Stomach (tissue), 4 donors: ENCODE measurements at regions not wholly inside any gene's neighbourhood (a gene's known extent, or its start where the extent isn't known, plus 50 kb on each side); places are given as distances from the start of the nearest gene placed in this dataset.

Experiments
- CTCF ChIP-seq, 7 experiments: fragments of 450-650 bp in 4 of 7; fragments of 200-600 bp in 3 of 7; sonication (generic) in 3 of 7; IDR thresholded peaks; one replicate each; pipeline ENCODE4 v1.5.1; 2016 to 2019; ENCODE audit warnings: antibody characterized with exemption in 7 of 7, control low read depth in 2 of 7, mild to moderate bottlenecking in 1 of 7
- EP300 ChIP-seq: sonication (generic); formaldehyde crosslinking; IDR thresholded peaks from one replicate; pipeline ENCODE4 v1.6.1; 2017; ENCODE audit warnings: antibody characterized with exemption
- POLR2A ChIP-seq, 4 donors: fragments of 450-650 bp; IDR thresholded peaks; one replicate each; pipeline ENCODE4 v1.6.1; 2016; ENCODE audit warnings: antibody characterized with exemption in 4 of 4, control low read depth in 2 of 4, mild to moderate bottlenecking in 1 of 4, moderate library complexity in 1 of 4

GRCh38 chr12:93086288-93086727, 157.2 kb upstream of the EEA1 start:
- TF ChIP-seq CTCF (IDR thresholded peaks at IDR 0.05) = no peak
- TF ChIP-seq POLR2A (IDR thresholded peaks at IDR 0.05) = no peak
- TF ChIP-seq EP300 = no peak
